IMR-90 (cell line): ENCODE measurements at regions not wholly inside any gene's neighbourhood (a gene's known extent, or its start where the extent isn't known, plus 50 kb on each side); places are given as distances from the start of the nearest gene placed in this dataset.

Experiments used
- ATAC-seq: fragments of 200-7000 bp; cut with Tn5 transposase; 2 replicates; pipeline ENCODE4 v1.9.1; 2020; ENCODE audit warnings: low read depth, mild to moderate bottlenecking, moderate library complexity
- BruUV-seq: library from RNA; stranded (reverse); fragments of 400-500 nt; replicated peaks from 2 replicates; lab custom pipeline; 2021; lab: Mats Ljungman, UMichigan
- CTCF ChIA-PET: fragments of 300-600 bp; formaldehyde crosslinking; extraction: SDS; loops from one replicate; lab custom pipeline; 2021; ENCODE audit warnings: antibody characterized with exemption; lab: Yijun Ruan, JAX
- POLR2A ChIA-PET: fragments of 300-600 bp; sonication (Branson Sonifier 250); formaldehyde crosslinking; loops from one replicate; lab custom pipeline; 2022; ENCODE audit warnings: antibody characterized with exemption; ENCODE audit not compliant: unreplicated experiment; lab: Charles Lee
- DNase-seq: peaks from one replicate; pipeline ENCODE4 v3.0.0; 2013
- H2AFZ ChIP-seq: replicated peaks from 2 replicates; pipeline ENCODE3; 2013; ENCODE audit warnings: low read length, mild to moderate bottlenecking; ENCODE audit not compliant: poor library complexity
- H2AK5ac ChIP-seq: 2 replicates; pipeline ENCODE4 v1.6.1; 2013; ENCODE audit warnings: low read depth, low read length, inconsistent platforms
- H2AK9ac ChIP-seq: replicated peaks from 2 replicates; pipeline ENCODE3; 2013; ENCODE audit warnings: mild to moderate bottlenecking, low read depth, low read length, moderate library complexity; ENCODE audit not compliant: poor library complexity
- H2BK120ac ChIP-seq: 2 replicates; pipeline ENCODE4 v1.6.1; 2013; ENCODE audit warnings: low read depth, low read length, inconsistent platforms
- H2BK15ac ChIP-seq: 3 replicates; pipeline ENCODE4 v1.6.1; 2013; ENCODE audit warnings: low read depth, low read length, inconsistent platforms
- H2BK20ac ChIP-seq: 2 replicates; pipeline ENCODE4 v1.6.1; 2013; ENCODE audit warnings: low read depth, mild to moderate bottlenecking, inconsistent platforms, low read length, moderate library complexity
- H2BK5ac ChIP-seq: 2 replicates; pipeline ENCODE4 v1.6.1; 2013; ENCODE audit warnings: mild to moderate bottlenecking, low read depth, low read length, inconsistent platforms; ENCODE audit not compliant: poor library complexity, severe bottlenecking
- H3K14ac ChIP-seq: replicated peaks from 2 replicates; pipeline ENCODE4 v1.6.1; 2013; ENCODE audit warnings: low read depth, low read length, inconsistent platforms
- H3K18ac ChIP-seq: 2 replicates; pipeline ENCODE4 v1.6.1; 2013; ENCODE audit warnings: low read depth, low read length, control low read depth
- H3K23ac ChIP-seq: 2 replicates; pipeline ENCODE4 v1.6.1; 2013; ENCODE audit warnings: low read depth, low read length, inconsistent platforms
- H3K27ac ChIP-seq: 2 replicates; pipeline ENCODE4 v1.5.1; 2013; ENCODE audit warnings: mild to moderate bottlenecking, control low read depth, low read length; ENCODE audit not compliant: insufficient read depth
- H3K27me3 ChIP-seq: 2 replicates; pipeline ENCODE4 v1.6.1; 2013; ENCODE audit warnings: low read length; ENCODE audit not compliant: control insufficient read depth, insufficient read depth
- H3K36me3 ChIP-seq: 2 replicates; pipeline ENCODE4 v1.6.1; 2013; ENCODE audit warnings: low read length, mixed read lengths; ENCODE audit not compliant: control insufficient read depth, insufficient read depth
- H3K4ac ChIP-seq: 2 replicates; pipeline ENCODE4 v1.6.1; 2013; ENCODE audit warnings: low read depth, low read length, inconsistent platforms
- H3K4me1 ChIP-seq: 2 replicates; pipeline ENCODE4 v1.6.1; 2013; ENCODE audit warnings: low read length, mixed read lengths; ENCODE audit not compliant: control insufficient read depth, insufficient read depth
- H3K4me2 ChIP-seq: 2 replicates; pipeline ENCODE4 v1.6.1; 2013; ENCODE audit warnings: low read depth, mild to moderate bottlenecking, control low read depth, low read length, moderate library complexity
- H3K4me3 ChIP-seq: 2 replicates; pipeline ENCODE4 v1.5.1; 2013; ENCODE audit warnings: low read depth, mild to moderate bottlenecking, control low read depth, low read length, moderate library complexity; ENCODE audit not compliant: insufficient read depth
- H3K56ac ChIP-seq: 2 replicates; pipeline ENCODE4 v1.6.1; 2013; ENCODE audit warnings: low read length, inconsistent platforms; ENCODE audit not compliant: insufficient read depth; ENCODE audit errors: extremely low read depth
- H3K79me1 ChIP-seq, 2 experiments: 2 replicates each; pipeline ENCODE4 v1.6.1; 2013; ENCODE audit warnings: low read length in 2 of 2, inconsistent platforms in 1 of 2, low read depth in 1 of 2
- H3K9ac ChIP-seq: 2 replicates; pipeline ENCODE4 v1.6.1; 2013; ENCODE audit warnings: low read depth, low read length, control low read depth
- H3K9me1 ChIP-seq: 2 replicates; pipeline ENCODE4 v1.6.1; 2013; ENCODE audit warnings: low read length, inconsistent platforms; ENCODE audit not compliant: insufficient read depth
- H3K9me3 ChIP-seq: 2 replicates; pipeline ENCODE4 v1.6.1; 2013; ENCODE audit warnings: low read length; ENCODE audit not compliant: control insufficient read depth, insufficient read depth
- H4K20me1 ChIP-seq: 2 replicates; pipeline ENCODE4 v1.6.1; 2013; ENCODE audit warnings: low read length, inconsistent platforms; ENCODE audit not compliant: insufficient read depth
- H4K5ac ChIP-seq: 2 replicates; pipeline ENCODE4 v1.6.1; 2013; ENCODE audit warnings: mild to moderate bottlenecking, low read depth, low read length, control low read depth
- H4K8ac ChIP-seq, 2 experiments: 2 replicates each; pipeline ENCODE4 v1.6.1; 2013; ENCODE audit warnings: low read depth in 2 of 2, low read length in 2 of 2, control low read depth in 1 of 2, inconsistent platforms in 1 of 2
- H4K91ac ChIP-seq: 2 replicates; pipeline ENCODE4 v1.6.1; 2013; ENCODE audit warnings: low read depth, low read length, inconsistent platforms; ENCODE audit not compliant: insufficient read depth
- BHLHE40 ChIP-seq: fragments of 150-350 bp; IDR thresholded peaks from 2 replicates; pipeline ENCODE4 v1.6.1; 2016; ENCODE audit warnings: mild to moderate bottlenecking, low read depth, low read length
- CEBPB ChIP-seq: IDR thresholded peaks from 2 replicates; pipeline ENCODE4 v1.6.1; 2012; ENCODE audit warnings: low read depth, low read length, improper control_type of control experiment
- CHD1 ChIP-seq: IDR thresholded peaks from 2 replicates; pipeline ENCODE4 v1.6.1; 2012; ENCODE audit warnings: low read depth, low read length, improper control_type of control experiment
- CTCF ChIP-seq: conservative IDR thresholded peaks from 2 replicates; pipeline ENCODE4 v1.5.1; 2012; ENCODE audit warnings: mild to moderate bottlenecking, low read depth, low read length, improper control_type of control experiment
- ELK1 ChIP-seq: fragments of 150-350 bp; IDR thresholded peaks from 2 replicates; pipeline ENCODE4 v1.6.1; 2016; ENCODE audit warnings: low read depth, mild to moderate bottlenecking, low read length, moderate library complexity, borderline replicate concordance
- FOS ChIP-seq: fragments of 150-350 bp; IDR thresholded peaks from 2 replicates; pipeline ENCODE4 v1.6.1; 2016; ENCODE audit warnings: low read depth, low read length
- MAFK ChIP-seq: IDR thresholded peaks from 2 replicates; pipeline ENCODE4 v1.6.1; 2012; ENCODE audit warnings: low read depth, low read length, improper control_type of control experiment
- MAZ ChIP-seq: IDR thresholded peaks from 2 replicates; pipeline ENCODE4 v1.6.1; 2012; ENCODE audit warnings: low read depth, mild to moderate bottlenecking, low read length, improper control_type of control experiment, moderate library complexity, borderline replicate concordance
- MXI1 ChIP-seq: IDR thresholded peaks from 2 replicates; pipeline ENCODE4 v1.6.1; 2012; ENCODE audit warnings: low read depth, mild to moderate bottlenecking, low read length, moderate library complexity, borderline replicate concordance
- NFE2L2 ChIP-seq: fragments of 150-350 bp; IDR thresholded peaks from 2 replicates; pipeline ENCODE4 v1.6.1; 2016; ENCODE audit warnings: low read depth, mild to moderate bottlenecking, low read length
- POLR2A ChIP-seq: IDR thresholded peaks from 2 replicates; pipeline ENCODE4 v1.6.1; 2012; ENCODE audit warnings: mild to moderate bottlenecking, low read depth, low read length
- RAD21 ChIP-seq: IDR thresholded peaks from 2 replicates; pipeline ENCODE4 v1.6.1; 2012; ENCODE audit warnings: low read length, improper control_type of control experiment
- RCOR1 ChIP-seq: IDR thresholded peaks from 2 replicates; pipeline ENCODE4 v1.6.1; 2012; ENCODE audit warnings: mild to moderate bottlenecking, low read length, improper control_type of control experiment; ENCODE audit not compliant: insufficient replicate concordance
- RFX5 ChIP-seq: IDR thresholded peaks from 2 replicates; pipeline ENCODE4 v1.8.0; 2012; ENCODE audit warnings: low read depth, mild to moderate bottlenecking, low read length, moderate library complexity
- SMC3 ChIP-seq: fragments of 150-350 bp; IDR thresholded peaks from 2 replicates; pipeline ENCODE4 v1.6.1; 2016; ENCODE audit warnings: low read depth, mild to moderate bottlenecking, antibody characterized with exemption, low read length, moderate library complexity
- USF2 ChIP-seq: fragments of 150-350 bp; IDR thresholded peaks from 2 replicates; pipeline ENCODE4 v1.6.1; 2017; ENCODE audit warnings: mild to moderate bottlenecking, antibody characterized with exemption, low read length, low read depth
- WGBS, 2 experiments: methylation state at CpG; one replicate each; pipeline versions ENCODE4 v1.1.5 to v1.1.7; 2013; ENCODE audit warnings: missing lambda C conversion rate in 2 of 2; ENCODE audit not compliant: insufficient read length in 1 of 2; ENCODE audit errors: extremely low coverage in 2 of 2; 5-methylcytosine and 5-hydroxymethylcytosine counted together
- dilution Hi-C: fragments of 300-500 bp; cut with HindIII; formaldehyde crosslinking; loops from one replicate; pipeline ENCODE4 v1.14.3; 2018; ENCODE audit warnings: low sequenced_read_pairs; ENCODE audit not compliant: unreplicated experiment
- in situ Hi-C: fragments of 300-500 bp; cut with MboI; formaldehyde crosslinking; loops from 3 replicates; pipeline ENCODE4 v1.14.3; 2019; ENCODE audit warnings: low sequenced_read_pairs, inconsistent platforms, mixed read lengths
- intact Hi-C: fragments of 100-400 bp; cut with micrococcal nuclease; formaldehyde crosslinking; loops from 2 replicates; pipeline ENCODE4 v1.10.0; 2022

- POLR2A ChIA-PET, result no interaction called here
- no peak overlapping the region for H2BK5ac ChIP-seq
- no peak for DNase-seq
- no peak overlapping the region for H3K4me2 ChIP-seq
- no peak overlapping the region for H3K9ac ChIP-seq
- no peak for ATAC-seq
- no peaks in the 10 kb centered on the region for H3K79me1 ChIP-seq
- H4K91ac ChIP-seq, result no peak overlapping the region
- H3K4ac ChIP-seq, result no peak overlapping the region
- no peaks in the 10 kb centered on the region for H4K20me1 ChIP-seq
- no peaks in the 10 kb centered on the region for H3K36me3 ChIP-seq
- H2AFZ ChIP-seq, result no peak overlapping the region
- no peak overlapping the region for H3K4me3 ChIP-seq
- no peak overlapping the region for H3K14ac ChIP-seq
- no TSS peak for BruUV-seq
- no peak overlapping the region for H4K5ac ChIP-seq
- no peak overlapping the region for H3K27ac ChIP-seq
- H2AK9ac ChIP-seq, result no peak overlapping the region
- no peaks in the 10 kb centered on the region for H3K27me3 ChIP-seq
- H2BK120ac ChIP-seq, result no peak overlapping the region
- in situ Hi-C loops (no loop called here), intact Hi-C loops (no loop called here), dilution Hi-C loops (no loop called here)
- no peak overlapping the region for H3K56ac ChIP-seq
- no CpG with 5 or more reads among the region's 2 CpGs for WGBS, 2 experiments
- H3K4me1 ChIP-seq, result peaks cover 2% of the 10 kb centered on the region; the same call in 1 of the 2 replicates
- H2BK15ac ChIP-seq, result no peak overlapping the region
- no peak overlapping the region for H2AK5ac ChIP-seq
- no peak overlapping the region for H2BK20ac ChIP-seq
- H3K18ac ChIP-seq, result no peak overlapping the region
- no peaks in the 10 kb centered on the region; the same call in 1 of the 2 replicates for H3K9me3 ChIP-seq
- CTCF ChIA-PET, result no interaction called here
- no peak overlapping the region for H3K23ac ChIP-seq
- no peak overlapping the region for H4K8ac ChIP-seq
- no peaks in the 10 kb centered on the region for H3K9me1 ChIP-seq
- TF ChIP-seq FOS, result no peak
- no peak for TF ChIP-seq MXI1
- no peak for TF ChIP-seq SMC3
- TF ChIP-seq MAZ, result no peak
- no peak for TF ChIP-seq RCOR1
- TF ChIP-seq RAD21, result no peak
- no peak for TF ChIP-seq USF2
- TF ChIP-seq BHLHE40, result no peak
- no peak for TF ChIP-seq CHD1
- no peak for TF ChIP-seq NFE2L2
- no peak for TF ChIP-seq CTCF
- TF ChIP-seq POLR2A, result no peak
- no peak for TF ChIP-seq MAFK
- TF ChIP-seq ELK1, result no peak
- no peak for TF ChIP-seq CEBPB
- no peak for TF ChIP-seq RFX5
Measured at GRCh38 chrX:6980981-6981380, 166.5 kb upstream of the STS start.
